ENCODE measurements at regions not wholly inside any gene's neighbourhood (a gene's known extent, or its start where the extent isn't known, plus 50 kb on each side); places are given as distances from the start of the nearest gene placed in this dataset.

DNA sequence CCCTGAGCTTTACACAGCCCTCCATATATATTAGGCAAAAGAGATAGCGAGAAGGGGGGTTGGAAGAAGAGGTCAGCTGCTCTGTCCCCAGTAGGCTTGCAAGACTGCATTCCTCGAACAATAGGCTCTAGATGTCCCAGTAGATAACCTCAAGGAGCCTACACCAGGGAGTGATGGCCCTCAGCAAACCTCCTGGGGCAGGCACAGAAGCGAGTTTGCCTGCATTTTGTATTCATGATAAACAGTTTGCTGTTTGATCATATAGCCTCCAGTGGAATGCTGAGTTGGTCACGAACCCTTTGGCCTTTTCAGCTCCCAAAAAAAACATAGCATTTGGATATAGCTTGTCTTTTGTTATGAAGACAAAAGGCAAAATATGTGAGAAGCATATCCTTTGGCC, 95.1 kb upstream of the GRAMD1B start:
- TF ChIP-seq, protein P1, sequence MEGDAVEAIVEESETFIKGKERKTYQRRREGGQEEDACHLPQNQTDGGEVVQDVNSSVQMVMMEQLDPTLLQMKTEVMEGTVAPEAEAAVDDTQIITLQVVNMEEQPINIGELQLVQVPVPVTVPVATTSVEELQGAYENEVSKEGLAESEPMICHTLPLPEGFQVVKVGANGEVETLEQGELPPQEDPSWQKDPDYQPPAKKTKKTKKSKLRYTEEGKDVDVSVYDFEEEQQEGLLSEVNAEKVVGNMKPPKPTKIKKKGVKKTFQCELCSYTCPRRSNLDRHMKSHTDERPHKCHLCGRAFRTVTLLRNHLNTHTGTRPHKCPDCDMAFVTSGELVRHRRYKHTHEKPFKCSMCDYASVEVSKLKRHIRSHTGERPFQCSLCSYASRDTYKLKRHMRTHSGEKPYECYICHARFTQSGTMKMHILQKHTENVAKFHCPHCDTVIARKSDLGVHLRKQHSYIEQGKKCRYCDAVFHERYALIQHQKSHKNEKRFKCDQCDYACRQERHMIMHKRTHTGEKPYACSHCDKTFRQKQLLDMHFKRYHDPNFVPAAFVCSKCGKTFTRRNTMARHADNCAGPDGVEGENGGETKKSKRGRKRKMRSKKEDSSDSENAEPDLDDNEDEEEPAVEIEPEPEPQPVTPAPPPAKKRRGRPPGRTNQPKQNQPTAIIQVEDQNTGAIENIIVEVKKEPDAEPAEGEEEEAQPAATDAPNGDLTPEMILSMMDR (IDR thresholded peaks at IDR 0.05): no peak
- no peak for TF ChIP-seq POLR2A (IDR thresholded peaks at IDR 0.05)
